ENCODE measurements at regions not wholly inside any gene's neighbourhood (a gene's known extent, or its start where the extent isn't known, plus 50 kb on each side); places are given as distances from the start of the nearest gene placed in this dataset.
"Not testable (repeated sequence)": the region's sequence is repeated elsewhere in the genome, so short reads cannot be mapped to it uniquely, and the experiment has no call there.

GRCh38 chr10:8314486-8314885, 260.0 kb downstream of the GATA3 start:
- no peak for TF ChIP-seq CTCF (IDR thresholded peaks at IDR 0.05)
- no peak for ATAC-seq (ENCODE audit: low FRiP score)
- no peak for DNase-seq (ENCODE audit: low spot score)

GRCh38 chr10:8315619-8316021, 261.1 kb downstream of the GATA3 start:
- no peak for DNase-seq (ENCODE audit: low spot score)
- no peak for TF ChIP-seq CTCF (IDR thresholded peaks at IDR 0.05)
- no peak for ATAC-seq (ENCODE audit: low FRiP score)

- TF ChIP-seq CTCF (IDR thresholded peaks at IDR 0.05) = no peak
- no peak for DNase-seq (ENCODE audit: low spot score)
- no peak for ATAC-seq (ENCODE audit: low FRiP score)
Observed at GRCh38 chr10:8316284-8316683, 261.8 kb downstream of the GATA3 start.

- not testable (repeated sequence) for ATAC-seq (ENCODE audit: low FRiP score); DNase-seq (ENCODE audit: low spot score)
Observed at GRCh38 chr10:8318429-8318828, 263.9 kb downstream of the GATA3 start.

- no peak for ATAC-seq (ENCODE audit: low FRiP score)
- TF ChIP-seq CTCF (IDR thresholded peaks at IDR 0.05) = no peak
- no peak for DNase-seq (ENCODE audit: low spot score)
Observed at GRCh38 chr10:8318956-8319355, 264.5 kb downstream of the GATA3 start.

GRCh38 chr10:8319704-8320103, 265.2 kb downstream of the GATA3 start:
- no peak for DNase-seq (ENCODE audit: low spot score)
- no peak for TF ChIP-seq CTCF (IDR thresholded peaks at IDR 0.05)
- no peak for ATAC-seq (ENCODE audit: low FRiP score)

GRCh38 chr10:8321990-8322389, 267.5 kb downstream of the GATA3 start:
- ATAC-seq (ENCODE audit: low FRiP score) (no peak), DNase-seq (ENCODE audit: low spot score) (no peak)
- no peak for TF ChIP-seq CTCF (IDR thresholded peaks at IDR 0.05)
